ENCODE measurements at regions not wholly inside any gene's neighbourhood (a gene's known extent, or its start where the extent isn't known, plus 50 kb on each side); places are given as distances from the start of the nearest gene placed in this dataset.

DNA sequence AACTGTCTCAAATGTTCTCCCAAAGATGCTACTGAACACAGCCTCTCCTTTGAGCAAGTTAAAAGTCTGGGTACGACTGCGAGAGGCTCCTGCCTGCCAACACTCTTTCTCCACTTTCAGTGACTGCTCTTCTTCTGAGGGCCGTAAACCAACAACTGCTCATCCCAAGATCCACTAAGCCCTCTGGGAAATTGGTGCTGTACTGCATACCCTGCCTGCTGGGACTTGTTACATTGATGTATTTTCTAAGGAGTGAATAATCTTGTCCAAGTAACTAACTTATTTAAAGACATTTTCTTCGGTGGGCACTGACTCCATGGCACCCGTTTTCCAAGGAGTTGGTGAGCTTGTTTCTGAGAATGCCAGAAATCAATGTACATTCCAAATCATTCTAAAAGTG is 87.2 kb downstream of the ZNF280B start:
- TF ChIP-seq, protein P1, sequence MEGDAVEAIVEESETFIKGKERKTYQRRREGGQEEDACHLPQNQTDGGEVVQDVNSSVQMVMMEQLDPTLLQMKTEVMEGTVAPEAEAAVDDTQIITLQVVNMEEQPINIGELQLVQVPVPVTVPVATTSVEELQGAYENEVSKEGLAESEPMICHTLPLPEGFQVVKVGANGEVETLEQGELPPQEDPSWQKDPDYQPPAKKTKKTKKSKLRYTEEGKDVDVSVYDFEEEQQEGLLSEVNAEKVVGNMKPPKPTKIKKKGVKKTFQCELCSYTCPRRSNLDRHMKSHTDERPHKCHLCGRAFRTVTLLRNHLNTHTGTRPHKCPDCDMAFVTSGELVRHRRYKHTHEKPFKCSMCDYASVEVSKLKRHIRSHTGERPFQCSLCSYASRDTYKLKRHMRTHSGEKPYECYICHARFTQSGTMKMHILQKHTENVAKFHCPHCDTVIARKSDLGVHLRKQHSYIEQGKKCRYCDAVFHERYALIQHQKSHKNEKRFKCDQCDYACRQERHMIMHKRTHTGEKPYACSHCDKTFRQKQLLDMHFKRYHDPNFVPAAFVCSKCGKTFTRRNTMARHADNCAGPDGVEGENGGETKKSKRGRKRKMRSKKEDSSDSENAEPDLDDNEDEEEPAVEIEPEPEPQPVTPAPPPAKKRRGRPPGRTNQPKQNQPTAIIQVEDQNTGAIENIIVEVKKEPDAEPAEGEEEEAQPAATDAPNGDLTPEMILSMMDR (IDR thresholded peaks at IDR 0.05), result no peak
- TF ChIP-seq EZH2 (IDR thresholded peaks at IDR 0.05; ENCODE audit: borderline replicate concordance, insufficient read depth, low read depth, low read length, poor library complexity, severe bottlenecking), result no peak
